GM21723 (cell line): ENCODE measurements at regions not wholly inside any gene's neighbourhood (a gene's known extent, or its start where the extent isn't known, plus 50 kb on each side); places are given as distances from the start of the nearest gene placed in this dataset.

Experiments
- ATAC-seq: cut with Tn5 transposase; IDR thresholded peaks from one replicate; pipeline ENCODE4 v1.9.1; 2021; ENCODE audit warnings: mild to moderate bottlenecking, moderate library complexity; ENCODE audit not compliant: unreplicated experiment

DNA sequence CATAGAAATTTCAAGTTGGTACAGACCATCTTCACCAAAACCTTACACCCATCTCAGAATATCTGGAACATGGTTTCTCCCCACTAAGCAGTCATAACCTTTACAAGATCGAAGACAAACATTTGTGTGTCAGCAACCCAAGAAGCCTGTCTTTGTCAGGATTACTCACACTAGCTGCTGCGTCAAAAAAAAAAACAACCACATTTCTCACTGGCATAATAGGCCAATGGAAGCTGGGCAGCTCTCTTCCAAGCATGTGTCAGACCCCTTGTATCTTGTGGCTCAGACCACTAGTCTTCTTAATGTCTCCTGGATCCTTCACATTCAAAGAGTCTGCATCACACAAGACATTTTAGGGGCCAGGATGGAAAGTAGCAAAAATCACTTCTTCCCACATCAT, 266.9 kb upstream of the IGF1R start:
- no peak for ATAC-seq

DNA sequence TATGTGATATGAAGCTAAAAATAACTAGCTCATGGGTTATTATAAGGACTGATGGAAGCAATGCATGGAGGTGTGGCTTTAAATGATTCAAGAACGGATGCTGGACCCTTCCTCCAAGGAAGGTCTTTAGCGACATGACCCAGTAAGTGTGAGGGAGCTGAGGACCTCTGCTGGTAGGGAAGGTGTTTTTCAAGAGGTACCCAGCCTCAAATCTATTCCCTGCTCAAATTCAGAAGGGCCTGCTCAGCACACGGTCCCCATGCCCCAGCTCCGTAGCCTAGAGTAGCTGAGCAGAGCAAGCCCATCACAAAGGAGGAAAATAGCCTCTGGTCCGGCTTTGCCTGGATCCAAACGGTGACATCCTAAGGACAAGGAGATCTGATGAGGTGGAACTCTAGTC, 266.2 kb upstream of the IGF1R start:
- no peak for ATAC-seq

GRCh38 chr15:98383571-98383970, 264.8 kb upstream of the IGF1R start:
- ATAC-seq: no peak

GRCh38 chr15:98384328-98385029, 263.9 kb upstream of the IGF1R start:
- ATAC-seq: no peak

GRCh38 chr15:98385752-98386381, 262.5 kb upstream of the IGF1R start:
- no peak for ATAC-seq

DNA sequence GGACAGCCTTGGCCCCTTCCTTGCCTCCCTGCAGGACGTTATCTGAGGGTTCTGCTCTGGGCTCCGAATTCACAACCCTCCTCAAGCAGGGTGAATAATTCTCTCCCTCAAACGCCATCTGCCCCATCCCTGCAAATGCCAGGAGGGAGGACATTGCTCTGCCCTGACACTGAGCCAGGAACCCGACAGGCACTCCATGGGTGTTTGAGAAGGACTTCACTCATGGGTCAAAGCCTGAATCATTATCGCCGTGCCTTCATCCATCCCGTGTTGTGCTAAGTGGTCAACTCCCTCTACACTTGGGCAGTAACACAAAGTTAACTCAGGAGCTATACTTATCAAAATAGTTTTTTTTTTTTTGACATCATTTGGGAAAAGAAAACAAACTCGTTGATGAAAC, 261.8 kb upstream of the IGF1R start:
- ATAC-seq: no peak

- ATAC-seq: no peak
These were observed 260.5 kb upstream of the IGF1R start for GRCh38 chr15:98387866-98388265.

GRCh38 chr15:98390946-98391530, 257.3 kb upstream of the IGF1R start:
- ATAC-seq: no peak

- ATAC-seq: no peak
These were observed 256.8 kb upstream of the IGF1R start for GRCh38 chr15:98391568-98391967.

DNA sequence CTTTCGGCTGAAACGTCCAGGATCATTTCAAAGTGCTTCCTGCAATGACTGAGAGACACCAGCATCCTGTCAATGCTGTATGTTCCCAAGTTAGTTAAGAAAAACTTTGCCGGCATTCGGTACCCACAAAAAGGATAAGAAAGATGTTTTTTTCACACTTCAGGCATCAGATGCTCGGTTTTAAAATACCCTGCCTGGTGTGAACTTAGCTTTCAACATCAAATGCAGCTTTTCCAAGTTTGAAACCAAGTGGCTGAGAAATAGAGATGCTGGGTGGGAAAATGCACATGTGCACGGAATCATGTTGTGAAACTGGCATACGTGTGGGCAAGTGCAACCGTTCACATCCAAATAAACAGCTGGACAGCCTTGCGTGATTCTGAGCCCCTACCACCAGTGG, 254.9 kb upstream of the IGF1R start:
- no peak for ATAC-seq

GRCh38 chr15:98394546-98394945, 253.8 kb upstream of the IGF1R start:
- no peak for ATAC-seq

- no peak for ATAC-seq
These were observed 252.2 kb upstream of the IGF1R start for GRCh38 chr15:98395974-98396610.

GRCh38 chr15:98397419-98397818, 250.9 kb upstream of the IGF1R start:
- no peak for ATAC-seq

DNA sequence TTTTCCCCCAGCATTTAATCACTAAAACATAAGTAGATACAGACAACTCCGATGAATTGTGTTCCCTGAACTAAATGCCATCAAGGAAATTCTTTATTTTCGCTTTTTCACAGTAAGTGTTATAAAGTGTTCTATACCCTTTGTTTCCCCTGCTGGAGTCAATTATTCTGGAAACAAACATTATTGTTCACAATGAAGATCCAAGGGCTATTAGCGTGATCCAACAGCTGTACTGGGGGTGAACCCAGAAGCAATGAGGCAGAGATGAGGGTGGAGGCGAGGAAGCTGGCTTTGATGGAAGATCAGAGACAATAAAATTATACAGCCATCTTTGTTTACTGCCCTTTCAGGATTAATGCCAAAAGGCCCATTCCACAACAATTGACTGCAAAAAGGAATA, 250.3 kb upstream of the IGF1R start:
- ATAC-seq: no peak

GRCh38 chr15:98398886-98399285, 249.5 kb upstream of the IGF1R start:
- no peak for ATAC-seq

DNA sequence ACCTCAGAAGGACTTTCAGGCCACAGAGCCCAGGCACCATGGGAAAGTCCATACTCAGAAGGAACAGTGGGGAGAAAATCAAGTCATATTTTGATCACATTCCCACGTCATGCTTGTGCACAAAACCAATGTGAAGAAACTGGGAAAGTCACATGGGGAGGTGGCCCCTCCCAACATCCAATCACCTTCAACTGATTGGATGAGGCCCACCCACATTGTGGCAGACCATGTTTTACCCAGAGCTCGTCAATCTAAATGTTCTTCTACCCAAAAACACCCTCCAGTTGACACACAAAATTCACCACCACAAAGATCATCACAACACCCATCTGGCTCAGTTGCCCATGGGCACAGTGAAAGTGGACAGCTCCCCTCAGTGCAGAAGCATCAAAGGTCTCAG, 248.2 kb upstream of the IGF1R start:
- ATAC-seq: no peak

DNA sequence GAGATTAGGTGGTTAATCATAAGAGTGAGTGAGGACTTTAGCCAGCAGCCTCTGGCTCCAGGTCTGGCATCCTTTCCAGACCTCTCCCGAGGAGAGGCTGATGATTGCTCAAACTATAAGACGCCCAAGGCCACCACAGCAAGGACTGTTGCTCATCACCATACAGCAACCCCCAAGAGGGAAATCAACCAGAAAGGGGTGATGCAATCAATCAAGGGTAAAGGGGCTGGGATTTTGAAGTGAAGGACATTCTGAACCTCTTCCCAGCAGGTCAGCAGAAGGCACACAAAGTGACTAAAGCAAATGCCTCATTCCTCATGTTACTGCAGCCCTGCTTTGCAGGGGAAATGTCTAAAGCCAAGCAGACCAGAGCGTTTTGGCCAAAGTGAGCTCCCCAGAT, 247.3 kb upstream of the IGF1R start:
- ATAC-seq: no peak

DNA sequence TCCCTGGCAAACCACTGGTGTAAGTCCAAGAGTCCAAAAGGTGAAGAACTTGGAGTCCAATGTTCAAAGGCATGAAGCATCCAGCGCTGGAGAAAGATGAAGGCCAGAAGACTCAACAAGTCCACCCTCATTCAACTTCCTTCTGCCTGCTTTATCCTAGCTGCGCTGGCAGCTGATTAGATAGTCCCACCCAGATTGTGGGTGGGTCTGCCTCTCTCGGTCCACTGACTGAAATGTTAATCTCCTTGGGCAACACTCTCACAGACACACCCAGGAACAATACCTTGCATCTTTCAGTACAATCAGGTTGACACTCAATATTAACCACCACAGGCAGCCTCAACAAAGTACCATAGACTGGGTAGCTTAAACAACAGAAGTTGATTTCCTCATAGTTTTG, 245.9 kb upstream of the IGF1R start:
- ATAC-seq: no peak

DNA sequence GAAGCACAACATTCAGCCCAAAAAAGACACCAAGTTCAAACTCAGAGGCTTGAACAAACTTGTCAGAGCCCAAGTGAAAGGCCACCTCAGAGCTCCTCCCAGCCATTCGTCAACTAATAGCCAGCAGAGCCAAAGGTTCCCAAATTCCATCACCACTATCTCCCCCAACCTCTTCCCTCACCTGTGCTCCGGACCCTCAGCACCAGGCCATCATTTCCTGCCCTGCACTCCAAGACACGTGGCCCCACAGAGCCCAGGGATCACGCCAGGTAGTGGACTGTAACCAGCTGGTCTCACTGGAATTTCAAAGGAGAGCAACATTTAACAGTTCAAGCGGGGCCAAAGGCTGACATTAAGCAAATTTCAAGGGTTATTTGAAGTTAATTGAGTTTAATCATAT, 245.2 kb upstream of the IGF1R start:
- ATAC-seq: no peak

DNA sequence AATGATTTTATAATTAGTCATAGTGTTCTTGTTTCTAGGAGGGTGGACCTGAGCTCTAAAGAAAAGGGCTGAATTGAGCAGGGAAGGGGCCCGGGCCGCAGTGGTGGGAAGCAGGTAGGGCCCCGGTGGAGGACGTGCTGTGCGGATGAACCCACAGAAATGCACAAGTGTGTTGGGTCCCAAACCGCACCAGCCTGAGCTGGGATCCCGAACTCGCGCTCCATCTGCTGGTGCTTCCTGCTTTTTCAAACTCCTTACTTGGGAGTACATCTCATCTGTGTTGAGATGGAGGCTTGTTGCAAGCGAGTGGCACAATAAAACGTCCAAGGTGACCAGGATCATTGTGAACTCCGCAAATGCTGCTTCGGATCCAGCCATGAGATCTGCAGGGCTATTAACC, 244.8 kb upstream of the IGF1R start:
- ATAC-seq: no peak

- ATAC-seq: no peak
These were observed 243.3 kb upstream of the IGF1R start for GRCh38 chr15:98405013-98405412.

DNA sequence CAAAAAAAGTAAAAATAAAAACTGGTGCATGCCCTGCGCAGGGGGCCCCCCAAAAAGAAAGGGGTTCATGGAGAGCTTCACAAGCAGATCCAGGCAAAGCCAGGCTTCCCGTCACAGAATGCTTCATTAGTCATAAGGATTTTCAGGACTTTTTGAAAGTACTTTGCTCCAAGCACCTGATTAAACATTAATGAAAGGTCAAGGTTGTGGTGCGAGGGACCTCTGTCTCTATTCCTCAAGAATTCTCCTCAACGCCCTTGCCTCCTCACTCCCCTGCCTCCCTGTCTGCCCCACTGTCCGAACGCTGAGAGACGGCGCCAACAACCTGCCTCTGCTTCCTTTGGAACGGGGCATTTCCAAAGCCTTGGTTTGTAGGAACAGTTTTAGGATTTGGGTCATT, 240.1 kb upstream of the IGF1R start:
- no peak for ATAC-seq
